Activated CD4-positive, alpha-beta T cell treated with anti-CD3 and anti-CD28 coated beads, Interleukin-2, amount 10 ng/mL, durations not matched to agents 7 days and 5 days (primary cell): ENCODE measurements at regions not wholly inside any gene's neighbourhood (a gene's known extent, or its start where the extent isn't known, plus 50 kb on each side); places are given as distances from the start of the nearest gene placed in this dataset.

ENCODE experiments used
- CTCF ChIA-PET: fragments of 350-600 bp; sonication (Branson Sonifier 250); formaldehyde crosslinking; loops from one replicate; lab custom pipeline; 2021; ENCODE audit warnings: antibody characterized with exemption; lab: Charles Lee
- POLR2A ChIA-PET: fragments of 350-600 bp; sonication (Branson Sonifier 250); formaldehyde crosslinking; loops from one replicate; lab custom pipeline; 2021; ENCODE audit warnings: antibody characterized with exemption; lab: Charles Lee
- DNase-seq: peaks from one replicate; pipeline ENCODE4 v3.0.0-alpha.2; 2020
- H3K27ac Mint-ChIP-seq: one replicate; pipeline ENCODE4 v1.8.0; 2021; ENCODE audit warnings: mild to moderate bottlenecking, moderate library complexity, mixed read lengths
- H3K27me3 Mint-ChIP-seq: one replicate; pipeline ENCODE4 v1.8.0; 2021; ENCODE audit warnings: mixed read lengths
- H3K36me3 Mint-ChIP-seq: one replicate; pipeline ENCODE4 v1.8.0; 2021; ENCODE audit warnings: low read depth, mixed read lengths
- H3K4me1 Mint-ChIP-seq: one replicate; pipeline ENCODE4 v1.8.0; 2021; ENCODE audit warnings: mixed read lengths
- H3K4me3 Mint-ChIP-seq: one replicate; pipeline ENCODE4 v1.8.0; 2021; ENCODE audit warnings: mild to moderate bottlenecking, moderate library complexity, mixed read lengths
- H3K9me3 Mint-ChIP-seq: one replicate; pipeline ENCODE4 v1.8.0; 2021; ENCODE audit warnings: mixed read lengths

GRCh38 chr1:238991765-238992495 is 394.4 kb upstream of the CHRM3 start:
- Mint-ChIP-seq H3K9me3 (peaks cover 3% of the 10 kb centered on the region), H3K27me3 (no peaks in the 10 kb centered on the region), H3K4me3 (no peak overlapping the region), H3K4me1 (no peaks in the 10 kb centered on the region), H3K27ac (no peak overlapping the region), H3K36me3 (no peaks in the 10 kb centered on the region)
- DNase-seq = no peak
- CTCF ChIA-PET = no interaction called here
- POLR2A ChIA-PET = no interaction called here

GRCh38 chr1:238985312-238985711 is 401.1 kb upstream of the CHRM3 start:
- H3K27ac Mint-ChIP-seq = no peak overlapping the region
- peaks cover 3% of the 10 kb centered on the region for H3K9me3 Mint-ChIP-seq
- CTCF ChIA-PET = no interaction called here
- no peaks in the 10 kb centered on the region for H3K4me1 Mint-ChIP-seq
- no peak for DNase-seq
- POLR2A ChIA-PET = no interaction called here
- no peak overlapping the region for H3K4me3 Mint-ChIP-seq
- no peaks in the 10 kb centered on the region for H3K27me3 Mint-ChIP-seq
- no peaks in the 10 kb centered on the region for H3K36me3 Mint-ChIP-seq

DNA sequence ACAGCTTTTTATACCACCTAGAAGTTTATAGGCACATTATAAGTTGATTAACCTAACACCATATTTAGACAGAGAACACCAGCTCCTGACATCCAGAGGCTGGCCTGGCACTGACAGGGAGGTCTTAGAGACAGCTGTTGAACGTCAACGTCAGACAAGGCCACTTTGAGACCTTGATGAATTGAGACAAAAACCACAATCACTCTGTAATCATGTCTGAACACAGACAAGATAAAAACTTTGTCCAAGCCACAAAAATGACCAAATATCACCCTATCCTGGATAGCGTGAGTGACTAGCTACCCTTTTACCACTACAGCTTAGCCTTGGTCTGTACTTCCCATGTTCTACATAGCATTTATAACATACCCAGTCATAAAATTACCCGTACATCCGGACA is 403.6 kb upstream of the CHRM3 start:
- Mint-ChIP-seq H3K9me3 (peaks cover 5% of the 10 kb centered on the region), H3K4me3 (no peak overlapping the region), H3K27me3 (no peaks in the 10 kb centered on the region), H3K36me3 (no peaks in the 10 kb centered on the region), H3K4me1 (no peaks in the 10 kb centered on the region), H3K27ac (no peak overlapping the region)
- ChIA-PET CTCF (no interaction called here), POLR2A (no interaction called here)
- no peak for DNase-seq

- ChIA-PET POLR2A (no interaction called here), CTCF (interaction anchor here (0.6 kb wide), 1 partner anchor 1191 kb away, joined by 3 read pairs; no protein-coding TSS in a partner anchor)
- no peak overlapping the region for H3K4me3 Mint-ChIP-seq
- H3K4me1 Mint-ChIP-seq = no peaks in the 10 kb centered on the region
- peaks cover 5% of the 10 kb centered on the region for H3K9me3 Mint-ChIP-seq
- no peaks in the 10 kb centered on the region for H3K27me3 Mint-ChIP-seq
- no peaks in the 10 kb centered on the region for H3K36me3 Mint-ChIP-seq
- H3K27ac Mint-ChIP-seq = no peak overlapping the region
- DNase-seq = no peak
Observed at GRCh38 chr1:238981317-238981933, 404.9 kb upstream of the CHRM3 start.

GRCh38 chr1:238980053-238980452 is 406.3 kb upstream of the CHRM3 start:
- POLR2A ChIA-PET = no interaction called here

GRCh38 chr1:238964631-238965030 is 421.7 kb upstream of the CHRM3 start:
- H3K4me1 Mint-ChIP-seq = no peaks in the 10 kb centered on the region
- H3K27me3 Mint-ChIP-seq = no peaks in the 10 kb centered on the region
- ChIA-PET POLR2A (no interaction called here), CTCF (no interaction called here)
- H3K36me3 Mint-ChIP-seq = no peaks in the 10 kb centered on the region
- H3K27ac Mint-ChIP-seq = no peak overlapping the region
- no peak overlapping the region for H3K4me3 Mint-ChIP-seq
- H3K9me3 Mint-ChIP-seq = peaks cover 17% of the 10 kb centered on the region
- no peak for DNase-seq

More at GRCh38 chr1:238980053-238980452, 406.3 kb upstream of the CHRM3 start:
- no peaks in the 10 kb centered on the region for H3K27me3 Mint-ChIP-seq
- no peak overlapping the region for H3K27ac Mint-ChIP-seq
- CTCF ChIA-PET = no interaction called here
- no peak overlapping the region for H3K4me3 Mint-ChIP-seq
- no peaks in the 10 kb centered on the region for H3K36me3 Mint-ChIP-seq
- no peak for DNase-seq
- H3K4me1 Mint-ChIP-seq = no peaks in the 10 kb centered on the region
- H3K9me3 Mint-ChIP-seq = peaks cover 5% of the 10 kb centered on the region

DNA sequence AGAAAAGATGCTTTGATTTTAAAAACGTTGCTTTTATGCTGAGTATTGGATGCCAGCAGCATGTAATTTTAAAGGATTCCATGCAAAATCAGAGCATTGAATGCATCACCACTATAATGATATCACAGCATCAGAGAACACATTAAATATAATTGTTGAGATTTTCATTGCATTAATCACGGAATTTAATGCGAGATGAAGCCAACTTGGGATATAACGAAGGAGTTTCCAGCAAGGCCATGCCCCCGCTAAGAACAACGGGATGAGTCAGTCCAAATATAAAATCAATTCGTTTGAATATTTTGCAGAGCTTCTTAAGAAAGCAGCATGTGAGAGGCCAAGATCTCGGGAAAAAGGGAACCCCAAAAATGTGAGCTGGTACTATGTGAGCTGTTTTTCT is 423.4 kb upstream of the CHRM3 start:
- Mint-ChIP-seq H3K4me1 (no peaks in the 10 kb centered on the region), H3K9me3 (peaks cover 17% of the 10 kb centered on the region), H3K36me3 (no peaks in the 10 kb centered on the region), H3K4me3 (no peak overlapping the region), H3K27me3 (no peaks in the 10 kb centered on the region), H3K27ac (no peak overlapping the region)
- no peak for DNase-seq
- ChIA-PET CTCF (no interaction called here), POLR2A (no interaction called here)

DNA sequence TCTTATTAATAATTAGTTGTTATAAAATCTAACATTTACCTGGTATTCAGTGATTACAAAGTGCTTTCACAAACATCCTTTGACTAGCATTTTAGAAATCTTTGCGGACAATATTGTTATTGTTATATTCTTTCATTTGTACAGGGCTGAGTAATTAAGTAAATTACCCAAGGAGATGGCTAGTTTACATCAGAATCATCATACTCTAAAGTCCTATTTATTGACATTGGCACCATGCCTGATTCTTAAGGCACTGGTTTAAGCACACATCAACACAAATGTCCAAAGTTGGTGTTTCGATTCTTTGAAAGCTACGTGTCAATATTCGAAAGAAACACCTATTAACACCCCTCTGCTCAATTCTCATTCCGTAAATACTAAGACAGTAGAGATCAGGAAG is 424.6 kb upstream of the CHRM3 start:
- Mint-ChIP-seq H3K36me3 (no peaks in the 10 kb centered on the region), H3K27me3 (no peaks in the 10 kb centered on the region), H3K4me3 (no peak overlapping the region), H3K9me3 (peaks cover 17% of the 10 kb centered on the region), H3K4me1 (no peaks in the 10 kb centered on the region), H3K27ac (no peak overlapping the region)
- ChIA-PET POLR2A (no interaction called here), CTCF (no interaction called here)
- no peak for DNase-seq

- no peaks in the 10 kb centered on the region for H3K4me1 Mint-ChIP-seq
- DNase-seq = no peak
- no peaks in the 10 kb centered on the region for H3K36me3 Mint-ChIP-seq
- peaks cover 14% of the 10 kb centered on the region for H3K9me3 Mint-ChIP-seq
- CTCF ChIA-PET = no interaction called here
- H3K27ac Mint-ChIP-seq = no peak overlapping the region
- POLR2A ChIA-PET = no interaction called here
- H3K4me3 Mint-ChIP-seq = no peak overlapping the region
- H3K27me3 Mint-ChIP-seq = no peaks in the 10 kb centered on the region
Observed at GRCh38 chr1:238960071-238960470, 426.3 kb upstream of the CHRM3 start.

DNA sequence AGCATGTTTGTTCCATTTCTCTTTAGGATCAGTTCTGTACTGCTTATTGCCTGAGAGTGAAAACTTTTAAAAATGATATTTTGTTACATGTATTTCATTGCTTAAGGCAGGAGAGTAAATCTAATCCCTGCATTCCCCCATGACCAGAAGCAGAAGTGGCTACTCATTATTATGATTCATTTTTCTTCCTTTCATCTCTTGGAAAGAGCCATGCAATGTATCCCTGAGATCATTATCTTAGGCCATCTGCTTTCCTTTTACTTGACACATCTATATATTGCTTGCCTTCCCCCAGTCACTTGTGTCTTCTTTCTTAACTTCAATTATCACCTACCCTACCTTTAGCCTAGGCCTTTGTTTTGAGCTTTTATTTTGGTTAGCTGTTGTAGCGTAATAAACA is 430.4 kb upstream of the CHRM3 start:
- Mint-ChIP-seq H3K27ac (no peak overlapping the region), H3K4me3 (no peak overlapping the region), H3K9me3 (no peaks in the 10 kb centered on the region), H3K27me3 (no peaks in the 10 kb centered on the region), H3K4me1 (no peaks in the 10 kb centered on the region), H3K36me3 (no peaks in the 10 kb centered on the region)
- ChIA-PET POLR2A (no interaction called here), CTCF (no interaction called here)
- no peak for DNase-seq

DNA sequence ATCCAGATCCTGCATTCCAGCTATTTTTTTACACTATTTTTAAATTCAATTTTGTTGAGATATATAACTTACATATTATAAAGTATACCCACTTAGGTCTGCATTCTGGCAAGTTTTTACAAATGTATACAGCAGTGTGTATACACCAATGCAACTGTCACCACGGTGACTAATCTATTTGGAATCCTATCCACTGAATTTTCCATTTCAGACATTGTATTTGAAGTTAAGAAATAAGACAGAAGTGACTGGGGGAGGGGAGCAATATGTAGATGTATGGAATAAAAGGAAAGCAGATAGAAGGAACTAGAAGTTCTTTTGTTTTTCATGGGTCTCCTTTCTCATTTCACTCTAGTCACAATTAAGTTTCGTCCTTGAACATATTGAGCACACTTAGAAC is 431.5 kb upstream of the CHRM3 start:
- ChIA-PET CTCF (no interaction called here), POLR2A (no interaction called here)
- Mint-ChIP-seq H3K27me3 (no peaks in the 10 kb centered on the region), H3K4me1 (peaks cover 4% of the 10 kb centered on the region), H3K27ac (no peak overlapping the region), H3K4me3 (no peak overlapping the region), H3K9me3 (no peaks in the 10 kb centered on the region), H3K36me3 (no peaks in the 10 kb centered on the region)
- DNase-seq = no peak

DNA sequence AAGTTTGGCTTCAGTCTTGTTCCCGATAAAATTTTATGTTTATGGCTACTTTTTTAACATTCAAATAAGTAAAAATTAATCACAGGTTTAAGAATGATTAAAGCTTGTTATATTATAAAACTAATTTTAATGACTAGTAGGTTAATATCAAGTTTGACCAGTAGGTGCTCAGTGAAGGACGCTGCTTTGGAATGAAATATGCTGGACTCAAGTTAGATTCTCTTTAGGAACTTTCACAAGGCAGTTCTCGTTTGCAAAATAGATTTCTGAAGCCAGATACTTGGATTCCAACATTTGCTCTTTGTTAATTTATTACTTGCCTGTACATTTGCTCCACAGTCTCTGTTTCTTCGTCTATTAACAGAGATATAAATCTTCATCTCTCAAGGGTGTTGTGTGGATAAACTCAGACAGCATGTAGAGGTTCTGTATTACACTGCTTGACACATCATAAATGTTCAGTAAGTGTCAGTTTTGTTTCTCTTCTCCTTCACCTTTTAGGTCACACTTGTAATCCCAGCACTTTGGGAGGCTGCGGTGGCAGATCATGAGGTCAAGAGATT is 432.8 kb upstream of the CHRM3 start:
- CTCF ChIA-PET = no interaction called here
- H3K4me3 Mint-ChIP-seq = no peak overlapping the region
- DNase-seq = no peak
- no peaks in the 10 kb centered on the region for H3K27me3 Mint-ChIP-seq
- H3K27ac Mint-ChIP-seq = no peak overlapping the region
- no peaks in the 10 kb centered on the region for H3K36me3 Mint-ChIP-seq
- no peaks in the 10 kb centered on the region for H3K9me3 Mint-ChIP-seq
- POLR2A ChIA-PET = no interaction called here
- H3K4me1 Mint-ChIP-seq = peaks cover 4% of the 10 kb centered on the region

DNA sequence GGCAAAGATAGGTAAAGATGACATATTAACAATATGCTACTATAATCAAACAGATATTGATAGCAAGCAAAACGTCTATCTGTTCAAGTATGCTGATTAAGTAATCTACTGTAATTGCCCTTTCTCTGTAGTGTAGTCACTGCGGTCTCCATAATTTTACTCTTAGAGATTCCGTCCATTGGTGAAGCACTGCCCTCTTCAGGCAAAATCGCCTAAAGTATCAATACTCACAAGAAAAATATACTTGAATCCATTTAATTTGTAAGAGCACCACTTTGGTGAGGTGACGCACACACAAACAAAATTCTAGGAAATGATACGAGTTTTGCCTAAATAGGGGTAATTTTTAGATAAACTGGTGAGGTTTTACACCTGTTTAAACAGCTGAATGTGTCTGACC is 434.6 kb upstream of the CHRM3 start:
- Mint-ChIP-seq H3K9me3 (no peaks in the 10 kb centered on the region), H3K4me1 (peaks cover 4% of the 10 kb centered on the region), H3K27ac (no peak overlapping the region), H3K36me3 (no peaks in the 10 kb centered on the region), H3K4me3 (no peak overlapping the region), H3K27me3 (no peaks in the 10 kb centered on the region)
- ChIA-PET CTCF (no interaction called here), POLR2A (no interaction called here)
- no peak for DNase-seq
